Suppressor macrophage treated with lipopolysaccharide for 1 hour (primary cell): ENCODE measurements at regions not wholly inside any gene's neighbourhood (a gene's known extent, or its start where the extent isn't known, plus 50 kb on each side); places are given as distances from the start of the nearest gene placed in this dataset.

Source experiments
- DNase-seq, 3 donors: peaks; one replicate each; pipeline ENCODE4 v3.0.0-alpha.2; 2020 to 2022

GRCh38 chr12:54711669-54712068 is 63.5 kb upstream of the DCD start:
- DNase-seq, result no peak

GRCh38 chr12:54708826-54709225 is 60.7 kb upstream of the DCD start:
- DNase-seq, result peak; percentile 75 to 83 (median 82)

GRCh38 chr12:54704202-54704601 is 56.0 kb upstream of the DCD start:
- peak; percentile 36 to 63 (median 63) for DNase-seq

- DNase-seq, result peak; percentile 72 to 83 (median 79)
Observed at GRCh38 chr12:54701940-54702592, 53.9 kb upstream of the DCD start.

- DNase-seq, result no peak
Observed at GRCh38 chr12:54700849-54701248, 52.7 kb upstream of the DCD start.

GRCh38 chr12:54700301-54700700 is 52.1 kb upstream of the DCD start:
- DNase-seq, result no peak
